IMR-90 (cell line): ENCODE measurements at regions not wholly inside any gene's neighbourhood (a gene's known extent, or its start where the extent isn't known, plus 50 kb on each side); places are given as distances from the start of the nearest gene placed in this dataset.

Source experiments
- ATAC-seq: fragments of 200-7000 bp; cut with Tn5 transposase; 2 replicates; pipeline ENCODE4 v1.9.1; 2020; ENCODE audit warnings: low read depth, mild to moderate bottlenecking, moderate library complexity
- BruUV-seq: library from RNA; stranded (reverse); fragments of 400-500 nt; replicated peaks from 2 replicates; lab custom pipeline; 2021; lab: Mats Ljungman, UMichigan
- CTCF ChIA-PET: fragments of 300-600 bp; formaldehyde crosslinking; extraction: SDS; loops from one replicate; lab custom pipeline; 2021; ENCODE audit warnings: antibody characterized with exemption; lab: Yijun Ruan, JAX
- POLR2A ChIA-PET: fragments of 300-600 bp; sonication (Branson Sonifier 250); formaldehyde crosslinking; loops from one replicate; lab custom pipeline; 2022; ENCODE audit warnings: antibody characterized with exemption; ENCODE audit not compliant: unreplicated experiment; lab: Charles Lee
- DNase-seq: peaks from one replicate; pipeline ENCODE4 v3.0.0; 2013
- H2AFZ ChIP-seq: replicated peaks from 2 replicates; pipeline ENCODE3; 2013; ENCODE audit warnings: low read length, mild to moderate bottlenecking; ENCODE audit not compliant: poor library complexity
- H2AK5ac ChIP-seq: 2 replicates; pipeline ENCODE4 v1.6.1; 2013; ENCODE audit warnings: low read depth, low read length, inconsistent platforms
- H2AK9ac ChIP-seq: replicated peaks from 2 replicates; pipeline ENCODE3; 2013; ENCODE audit warnings: mild to moderate bottlenecking, low read depth, low read length, moderate library complexity; ENCODE audit not compliant: poor library complexity
- H2BK120ac ChIP-seq: 2 replicates; pipeline ENCODE4 v1.6.1; 2013; ENCODE audit warnings: low read depth, low read length, inconsistent platforms
- H2BK15ac ChIP-seq: 3 replicates; pipeline ENCODE4 v1.6.1; 2013; ENCODE audit warnings: low read depth, low read length, inconsistent platforms
- H2BK20ac ChIP-seq: 2 replicates; pipeline ENCODE4 v1.6.1; 2013; ENCODE audit warnings: low read depth, mild to moderate bottlenecking, inconsistent platforms, low read length, moderate library complexity
- H2BK5ac ChIP-seq: 2 replicates; pipeline ENCODE4 v1.6.1; 2013; ENCODE audit warnings: mild to moderate bottlenecking, low read depth, low read length, inconsistent platforms; ENCODE audit not compliant: poor library complexity, severe bottlenecking
- H3K14ac ChIP-seq: replicated peaks from 2 replicates; pipeline ENCODE4 v1.6.1; 2013; ENCODE audit warnings: low read depth, low read length, inconsistent platforms
- H3K18ac ChIP-seq: 2 replicates; pipeline ENCODE4 v1.6.1; 2013; ENCODE audit warnings: low read depth, low read length, control low read depth
- H3K23ac ChIP-seq: 2 replicates; pipeline ENCODE4 v1.6.1; 2013; ENCODE audit warnings: low read depth, low read length, inconsistent platforms
- H3K27ac ChIP-seq: 2 replicates; pipeline ENCODE4 v1.5.1; 2013; ENCODE audit warnings: mild to moderate bottlenecking, control low read depth, low read length; ENCODE audit not compliant: insufficient read depth
- H3K27me3 ChIP-seq: 2 replicates; pipeline ENCODE4 v1.6.1; 2013; ENCODE audit warnings: low read length; ENCODE audit not compliant: control insufficient read depth, insufficient read depth
- H3K36me3 ChIP-seq: 2 replicates; pipeline ENCODE4 v1.6.1; 2013; ENCODE audit warnings: low read length, mixed read lengths; ENCODE audit not compliant: control insufficient read depth, insufficient read depth
- H3K4ac ChIP-seq: 2 replicates; pipeline ENCODE4 v1.6.1; 2013; ENCODE audit warnings: low read depth, low read length, inconsistent platforms
- H3K4me1 ChIP-seq: 2 replicates; pipeline ENCODE4 v1.6.1; 2013; ENCODE audit warnings: low read length, mixed read lengths; ENCODE audit not compliant: control insufficient read depth, insufficient read depth
- H3K4me2 ChIP-seq: 2 replicates; pipeline ENCODE4 v1.6.1; 2013; ENCODE audit warnings: low read depth, mild to moderate bottlenecking, control low read depth, low read length, moderate library complexity
- H3K4me3 ChIP-seq: 2 replicates; pipeline ENCODE4 v1.5.1; 2013; ENCODE audit warnings: low read depth, mild to moderate bottlenecking, control low read depth, low read length, moderate library complexity; ENCODE audit not compliant: insufficient read depth
- H3K56ac ChIP-seq: 2 replicates; pipeline ENCODE4 v1.6.1; 2013; ENCODE audit warnings: low read length, inconsistent platforms; ENCODE audit not compliant: insufficient read depth; ENCODE audit errors: extremely low read depth
- H3K79me1 ChIP-seq, 2 experiments: 2 replicates each; pipeline ENCODE4 v1.6.1; 2013; ENCODE audit warnings: low read length in 2 of 2, inconsistent platforms in 1 of 2, low read depth in 1 of 2
- H3K9ac ChIP-seq: 2 replicates; pipeline ENCODE4 v1.6.1; 2013; ENCODE audit warnings: low read depth, low read length, control low read depth
- H3K9me1 ChIP-seq: 2 replicates; pipeline ENCODE4 v1.6.1; 2013; ENCODE audit warnings: low read length, inconsistent platforms; ENCODE audit not compliant: insufficient read depth
- H3K9me3 ChIP-seq: 2 replicates; pipeline ENCODE4 v1.6.1; 2013; ENCODE audit warnings: low read length; ENCODE audit not compliant: control insufficient read depth, insufficient read depth
- H4K20me1 ChIP-seq: 2 replicates; pipeline ENCODE4 v1.6.1; 2013; ENCODE audit warnings: low read length, inconsistent platforms; ENCODE audit not compliant: insufficient read depth
- H4K5ac ChIP-seq: 2 replicates; pipeline ENCODE4 v1.6.1; 2013; ENCODE audit warnings: mild to moderate bottlenecking, low read depth, low read length, control low read depth
- H4K8ac ChIP-seq, 2 experiments: 2 replicates each; pipeline ENCODE4 v1.6.1; 2013; ENCODE audit warnings: low read depth in 2 of 2, low read length in 2 of 2, control low read depth in 1 of 2, inconsistent platforms in 1 of 2
- H4K91ac ChIP-seq: 2 replicates; pipeline ENCODE4 v1.6.1; 2013; ENCODE audit warnings: low read depth, low read length, inconsistent platforms; ENCODE audit not compliant: insufficient read depth
- BHLHE40 ChIP-seq: fragments of 150-350 bp; IDR thresholded peaks from 2 replicates; pipeline ENCODE4 v1.6.1; 2016; ENCODE audit warnings: mild to moderate bottlenecking, low read depth, low read length
- CEBPB ChIP-seq: IDR thresholded peaks from 2 replicates; pipeline ENCODE4 v1.6.1; 2012; ENCODE audit warnings: low read depth, low read length, improper control_type of control experiment
- CHD1 ChIP-seq: IDR thresholded peaks from 2 replicates; pipeline ENCODE4 v1.6.1; 2012; ENCODE audit warnings: low read depth, low read length, improper control_type of control experiment
- CTCF ChIP-seq: conservative IDR thresholded peaks from 2 replicates; pipeline ENCODE4 v1.5.1; 2012; ENCODE audit warnings: mild to moderate bottlenecking, low read depth, low read length, improper control_type of control experiment
- FOS ChIP-seq: fragments of 150-350 bp; IDR thresholded peaks from 2 replicates; pipeline ENCODE4 v1.6.1; 2016; ENCODE audit warnings: low read depth, low read length
- MAFK ChIP-seq: IDR thresholded peaks from 2 replicates; pipeline ENCODE4 v1.6.1; 2012; ENCODE audit warnings: low read depth, low read length, improper control_type of control experiment
- MAZ ChIP-seq: IDR thresholded peaks from 2 replicates; pipeline ENCODE4 v1.6.1; 2012; ENCODE audit warnings: low read depth, mild to moderate bottlenecking, low read length, improper control_type of control experiment, moderate library complexity, borderline replicate concordance
- MXI1 ChIP-seq: IDR thresholded peaks from 2 replicates; pipeline ENCODE4 v1.6.1; 2012; ENCODE audit warnings: low read depth, mild to moderate bottlenecking, low read length, moderate library complexity, borderline replicate concordance
- NFE2L2 ChIP-seq: fragments of 150-350 bp; IDR thresholded peaks from 2 replicates; pipeline ENCODE4 v1.6.1; 2016; ENCODE audit warnings: low read depth, mild to moderate bottlenecking, low read length
- POLR2A ChIP-seq: IDR thresholded peaks from 2 replicates; pipeline ENCODE4 v1.6.1; 2012; ENCODE audit warnings: mild to moderate bottlenecking, low read depth, low read length
- RAD21 ChIP-seq: IDR thresholded peaks from 2 replicates; pipeline ENCODE4 v1.6.1; 2012; ENCODE audit warnings: low read length, improper control_type of control experiment
- RCOR1 ChIP-seq: IDR thresholded peaks from 2 replicates; pipeline ENCODE4 v1.6.1; 2012; ENCODE audit warnings: mild to moderate bottlenecking, low read length, improper control_type of control experiment; ENCODE audit not compliant: insufficient replicate concordance
- RFX5 ChIP-seq: IDR thresholded peaks from 2 replicates; pipeline ENCODE4 v1.8.0; 2012; ENCODE audit warnings: low read depth, mild to moderate bottlenecking, low read length, moderate library complexity
- SMC3 ChIP-seq: fragments of 150-350 bp; IDR thresholded peaks from 2 replicates; pipeline ENCODE4 v1.6.1; 2016; ENCODE audit warnings: low read depth, mild to moderate bottlenecking, antibody characterized with exemption, low read length, moderate library complexity
- WGBS, 2 experiments: methylation state at CpG; one replicate each; pipeline versions ENCODE4 v1.1.5 to v1.1.7; 2013; ENCODE audit warnings: missing lambda C conversion rate in 2 of 2; ENCODE audit not compliant: insufficient read length in 1 of 2; ENCODE audit errors: extremely low coverage in 2 of 2; 5-methylcytosine and 5-hydroxymethylcytosine counted together
- dilution Hi-C: fragments of 300-500 bp; cut with HindIII; formaldehyde crosslinking; loops from one replicate; pipeline ENCODE4 v1.14.3; 2018; ENCODE audit warnings: low sequenced_read_pairs; ENCODE audit not compliant: unreplicated experiment
- in situ Hi-C: fragments of 300-500 bp; cut with MboI; formaldehyde crosslinking; loops from 3 replicates; pipeline ENCODE4 v1.14.3; 2019; ENCODE audit warnings: low sequenced_read_pairs, inconsistent platforms, mixed read lengths
- intact Hi-C: fragments of 100-400 bp; cut with micrococcal nuclease; formaldehyde crosslinking; loops from 2 replicates; pipeline ENCODE4 v1.10.0; 2022
- TF ChIP-seq, protein P1 (sequence below): fragments of 150-350 bp; IDR thresholded peaks from 2 replicates; pipeline ENCODE4 v1.6.1; 2017; ENCODE audit warnings: mild to moderate bottlenecking, antibody characterized with exemption, low read length, low read depth
- TF ChIP-seq, protein P2 (sequence below): fragments of 150-350 bp; IDR thresholded peaks from 2 replicates; pipeline ENCODE4 v1.6.1; 2016; ENCODE audit warnings: low read depth, mild to moderate bottlenecking, low read length, moderate library complexity, borderline replicate concordance

GRCh38 chr2:118440404-118441098 is 352.3 kb downstream of the INSIG2 start:
- H4K91ac ChIP-seq = no peak overlapping the region
- no peak for ATAC-seq
- H3K9me1 ChIP-seq = no peaks in the 10 kb centered on the region
- H2BK120ac ChIP-seq = no peak overlapping the region
- H3K56ac ChIP-seq = no peak overlapping the region
- H4K20me1 ChIP-seq = no peaks in the 10 kb centered on the region
- H3K4me2 ChIP-seq = no peak overlapping the region
- H3K9ac ChIP-seq = no peak overlapping the region
- no peak overlapping the region for H3K18ac ChIP-seq
- H3K79me1 ChIP-seq = no peaks in the 10 kb centered on the region
- intact Hi-C loops (no loop called here), in situ Hi-C loops (no loop called here), dilution Hi-C loops (no loop called here)
- no peak overlapping the region for H2BK5ac ChIP-seq
- H3K4me1 ChIP-seq = no peaks in the 10 kb centered on the region
- no peaks in the 10 kb centered on the region for H3K27me3 ChIP-seq
- H4K8ac ChIP-seq = no peak overlapping the region
- no TSS peak for BruUV-seq
- no peak overlapping the region for H3K23ac ChIP-seq
- POLR2A ChIA-PET = no interaction called here
- no peaks in the 10 kb centered on the region for H3K36me3 ChIP-seq
- H3K27ac ChIP-seq = no peak overlapping the region
- H2AK5ac ChIP-seq = no peak overlapping the region
- H3K9me3 ChIP-seq = no peaks in the 10 kb centered on the region
- WGBS, 2 experiments = no CpG with 5 or more reads among the region's 5 CpGs
- no peak for TF ChIP-seq CHD1
- no peak for TF ChIP-seq CTCF
- TF ChIP-seq RFX5 = no peak
- TF ChIP-seq, protein P1, sequence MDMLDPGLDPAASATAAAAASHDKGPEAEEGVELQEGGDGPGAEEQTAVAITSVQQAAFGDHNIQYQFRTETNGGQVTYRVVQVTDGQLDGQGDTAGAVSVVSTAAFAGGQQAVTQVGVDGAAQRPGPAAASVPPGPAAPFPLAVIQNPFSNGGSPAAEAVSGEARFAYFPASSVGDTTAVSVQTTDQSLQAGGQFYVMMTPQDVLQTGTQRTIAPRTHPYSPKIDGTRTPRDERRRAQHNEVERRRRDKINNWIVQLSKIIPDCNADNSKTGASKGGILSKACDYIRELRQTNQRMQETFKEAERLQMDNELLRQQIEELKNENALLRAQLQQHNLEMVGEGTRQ = no peak
- no peak for TF ChIP-seq NFE2L2
- TF ChIP-seq, protein P2, sequence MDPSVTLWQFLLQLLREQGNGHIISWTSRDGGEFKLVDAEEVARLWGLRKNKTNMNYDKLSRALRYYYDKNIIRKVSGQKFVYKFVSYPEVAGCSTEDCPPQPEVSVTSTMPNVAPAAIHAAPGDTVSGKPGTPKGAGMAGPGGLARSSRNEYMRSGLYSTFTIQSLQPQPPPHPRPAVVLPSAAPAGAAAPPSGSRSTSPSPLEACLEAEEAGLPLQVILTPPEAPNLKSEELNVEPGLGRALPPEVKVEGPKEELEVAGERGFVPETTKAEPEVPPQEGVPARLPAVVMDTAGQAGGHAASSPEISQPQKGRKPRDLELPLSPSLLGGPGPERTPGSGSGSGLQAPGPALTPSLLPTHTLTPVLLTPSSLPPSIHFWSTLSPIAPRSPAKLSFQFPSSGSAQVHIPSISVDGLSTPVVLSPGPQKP = no peak
- no peak for TF ChIP-seq RAD21
- no peak for TF ChIP-seq FOS
- no peak for TF ChIP-seq RCOR1
- TF ChIP-seq MAZ = no peak
- TF ChIP-seq MXI1 = no peak
- no peak for TF ChIP-seq BHLHE40
- no peak for TF ChIP-seq CEBPB
- TF ChIP-seq SMC3 = no peak
- no peak for TF ChIP-seq POLR2A
- TF ChIP-seq MAFK = no peak
- no peak overlapping the region for H4K5ac ChIP-seq
- no peak overlapping the region for H2AK9ac ChIP-seq
- H2AFZ ChIP-seq = no peak overlapping the region
- no peak overlapping the region for H3K4ac ChIP-seq
- DNase-seq = no peak
- no peak overlapping the region for H3K4me3 ChIP-seq
- H3K14ac ChIP-seq = no peak overlapping the region
- H2BK15ac ChIP-seq = no peak overlapping the region
- CTCF ChIA-PET = no interaction called here
- no peak overlapping the region for H2BK20ac ChIP-seq
